Osteocyte (in vitro differentiated cells): ENCODE measurements at regions not wholly inside any gene's neighbourhood (a gene's known extent, or its start where the extent isn't known, plus 50 kb on each side); places are given as distances from the start of the nearest gene placed in this dataset.

Experiments used
- DNase-seq: peaks from one replicate; pipeline ENCODE4 v3.0.0; 2021; ENCODE audit warnings: mixed read lengths; ENCODE audit not compliant: unreplicated experiment; ENCODE audit errors: extremely low spot score
- H3K27ac Mint-ChIP-seq: one replicate; pipeline ENCODE4 v1.8.0; 2021; ENCODE audit warnings: mild to moderate bottlenecking, mixed read lengths; ENCODE audit not compliant: unreplicated experiment
- H3K27me3 Mint-ChIP-seq: one replicate; pipeline ENCODE4 v1.8.0; 2021; ENCODE audit warnings: mixed read lengths; ENCODE audit not compliant: unreplicated experiment
- H3K36me3 Mint-ChIP-seq: one replicate; pipeline ENCODE4 v1.8.0; 2021; ENCODE audit warnings: mixed read lengths; ENCODE audit not compliant: unreplicated experiment
- H3K4me1 Mint-ChIP-seq: one replicate; pipeline ENCODE4 v1.8.0; 2021; ENCODE audit warnings: mixed read lengths; ENCODE audit not compliant: unreplicated experiment
- H3K4me3 Mint-ChIP-seq: one replicate; pipeline ENCODE4 v1.8.0; 2021; ENCODE audit warnings: mild to moderate bottlenecking, moderate library complexity, mixed read lengths; ENCODE audit not compliant: unreplicated experiment
- H3K9me3 Mint-ChIP-seq: one replicate; pipeline ENCODE4 v1.8.0; 2021; ENCODE audit warnings: mixed read lengths; ENCODE audit not compliant: unreplicated experiment
- TF ChIP-seq, protein P1 (sequence below): fragments of 200-600 bp; sonication (generic); IDR thresholded peaks from 2 replicates; pipeline ENCODE4 v1.5.0; 2021; ENCODE audit warnings: antibody characterized with exemption, mild to moderate bottlenecking, moderate library complexity

DNA sequence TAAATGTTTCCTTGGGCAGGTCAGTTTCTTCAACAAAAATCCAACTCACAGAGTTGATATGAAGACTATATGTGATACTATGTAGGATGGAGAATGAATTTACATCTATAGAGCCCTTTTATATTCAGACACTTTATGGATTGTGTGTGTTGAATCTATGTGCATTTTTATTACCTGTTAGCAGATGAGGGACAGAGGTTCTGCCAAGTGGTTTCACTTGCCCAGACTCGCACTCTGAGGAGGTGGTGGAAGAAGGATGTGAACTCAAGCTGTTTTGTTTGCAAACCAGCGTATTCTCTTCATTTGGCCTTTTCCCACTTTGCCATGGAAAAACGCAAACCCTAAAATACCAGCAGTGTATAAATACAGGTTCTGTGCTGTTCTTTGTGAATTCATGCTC, 237.6 kb downstream of the TDRD15 start:
- no peak for DNase-seq
- TF ChIP-seq, protein P1, sequence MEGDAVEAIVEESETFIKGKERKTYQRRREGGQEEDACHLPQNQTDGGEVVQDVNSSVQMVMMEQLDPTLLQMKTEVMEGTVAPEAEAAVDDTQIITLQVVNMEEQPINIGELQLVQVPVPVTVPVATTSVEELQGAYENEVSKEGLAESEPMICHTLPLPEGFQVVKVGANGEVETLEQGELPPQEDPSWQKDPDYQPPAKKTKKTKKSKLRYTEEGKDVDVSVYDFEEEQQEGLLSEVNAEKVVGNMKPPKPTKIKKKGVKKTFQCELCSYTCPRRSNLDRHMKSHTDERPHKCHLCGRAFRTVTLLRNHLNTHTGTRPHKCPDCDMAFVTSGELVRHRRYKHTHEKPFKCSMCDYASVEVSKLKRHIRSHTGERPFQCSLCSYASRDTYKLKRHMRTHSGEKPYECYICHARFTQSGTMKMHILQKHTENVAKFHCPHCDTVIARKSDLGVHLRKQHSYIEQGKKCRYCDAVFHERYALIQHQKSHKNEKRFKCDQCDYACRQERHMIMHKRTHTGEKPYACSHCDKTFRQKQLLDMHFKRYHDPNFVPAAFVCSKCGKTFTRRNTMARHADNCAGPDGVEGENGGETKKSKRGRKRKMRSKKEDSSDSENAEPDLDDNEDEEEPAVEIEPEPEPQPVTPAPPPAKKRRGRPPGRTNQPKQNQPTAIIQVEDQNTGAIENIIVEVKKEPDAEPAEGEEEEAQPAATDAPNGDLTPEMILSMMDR: no peak
- Mint-ChIP-seq H3K27me3 (no peaks in the 10 kb centered on the region), H3K4me3 (no peak overlapping the region), H3K4me1 (no peaks in the 10 kb centered on the region), H3K36me3 (no peaks in the 10 kb centered on the region), H3K9me3 (peaks cover 4% of the 10 kb centered on the region), H3K27ac (no peak overlapping the region)

GRCh38 chr2:21361957-21362486, 238.3 kb downstream of the TDRD15 start:
- no peak overlapping the region for H3K27ac Mint-ChIP-seq
- H3K4me1 Mint-ChIP-seq: no peaks in the 10 kb centered on the region
- TF ChIP-seq, protein P1: no peak
- no peak overlapping the region for H3K4me3 Mint-ChIP-seq
- peaks cover 4% of the 10 kb centered on the region for H3K9me3 Mint-ChIP-seq
- DNase-seq: no peak
- no peaks in the 10 kb centered on the region for H3K36me3 Mint-ChIP-seq
- no peaks in the 10 kb centered on the region for H3K27me3 Mint-ChIP-seq

DNA sequence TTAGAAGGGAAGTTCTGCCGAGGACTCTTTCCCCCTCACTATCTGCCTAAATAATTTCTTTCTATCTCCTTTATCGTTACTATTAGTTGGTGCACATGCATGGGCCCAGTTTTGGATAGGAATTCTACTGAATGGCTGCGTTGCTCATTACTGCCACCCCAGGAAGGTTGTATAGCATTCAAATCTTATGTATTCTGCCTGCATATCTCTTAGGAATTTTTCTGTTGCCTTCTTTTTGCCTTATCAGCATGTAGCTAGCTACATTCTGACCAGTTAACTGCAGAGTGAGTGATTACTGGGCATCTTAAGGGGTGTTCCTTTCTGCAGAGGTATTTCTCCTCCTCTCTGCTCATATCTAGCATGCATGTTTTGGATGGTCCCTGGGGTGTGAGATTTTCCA, 239.6 kb downstream of the TDRD15 start:
- H3K36me3 Mint-ChIP-seq: no peaks in the 10 kb centered on the region
- H3K4me3 Mint-ChIP-seq: no peak overlapping the region
- DNase-seq: no peak
- TF ChIP-seq, protein P1: no peak
- no peaks in the 10 kb centered on the region for H3K27me3 Mint-ChIP-seq
- H3K27ac Mint-ChIP-seq: no peak overlapping the region
- H3K9me3 Mint-ChIP-seq: peaks cover 4% of the 10 kb centered on the region
- no peaks in the 10 kb centered on the region for H3K4me1 Mint-ChIP-seq

DNA sequence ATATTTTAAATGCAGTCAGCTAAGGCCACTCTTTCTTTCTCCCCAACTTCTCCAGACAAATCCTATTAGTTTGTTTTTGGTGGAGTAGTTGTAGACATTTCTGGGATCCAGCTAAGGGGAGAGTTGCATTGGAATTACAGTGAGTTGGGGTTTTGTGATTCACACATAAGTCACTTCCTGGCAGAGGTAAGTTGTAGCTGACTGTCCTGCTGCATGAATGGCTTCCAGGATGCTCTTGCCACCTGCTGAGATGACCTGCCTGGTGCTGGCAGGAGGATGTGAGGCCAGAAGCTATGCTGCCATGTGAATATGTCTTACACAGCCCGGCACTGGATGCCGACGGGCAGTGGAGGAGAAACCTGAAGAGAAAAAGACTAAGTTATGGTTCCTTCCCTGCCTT, 243.7 kb downstream of the TDRD15 start:
- peaks cover 4% of the 10 kb centered on the region for H3K9me3 Mint-ChIP-seq
- no peak overlapping the region for H3K4me3 Mint-ChIP-seq
- no peaks in the 10 kb centered on the region for H3K27me3 Mint-ChIP-seq
- no peak for DNase-seq
- no peak overlapping the region for H3K27ac Mint-ChIP-seq
- no peaks in the 10 kb centered on the region for H3K4me1 Mint-ChIP-seq
- TF ChIP-seq, protein P1: no peak
- H3K36me3 Mint-ChIP-seq: no peaks in the 10 kb centered on the region

DNA sequence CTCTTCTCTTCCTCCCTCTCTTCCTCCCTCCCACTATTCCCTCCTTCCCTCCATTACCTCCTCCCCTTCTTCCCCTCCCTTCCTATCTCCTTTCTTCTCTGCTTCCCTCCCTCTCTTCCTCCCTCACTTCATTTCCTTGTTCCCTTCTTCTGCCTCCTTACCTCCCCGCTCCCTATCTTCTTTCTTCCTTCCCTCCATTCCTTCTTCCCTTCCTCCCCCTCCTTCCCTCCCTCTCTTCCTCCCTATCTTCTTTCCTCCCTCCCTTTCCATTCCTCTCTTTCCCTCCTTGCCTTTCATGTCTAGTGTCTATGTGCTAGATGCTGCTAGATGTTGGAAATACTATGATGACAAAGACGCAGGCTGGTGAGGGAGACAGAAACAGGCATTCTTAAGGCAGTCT, 246.0 kb downstream of the TDRD15 start:
- no peak overlapping the region for H3K27ac Mint-ChIP-seq

More for the DNA sequence above, 246.0 kb downstream of the TDRD15 start:
- DNase-seq: no peak
- no peaks in the 10 kb centered on the region for H3K36me3 Mint-ChIP-seq
- no peaks in the 10 kb centered on the region for H3K9me3 Mint-ChIP-seq
- TF ChIP-seq, protein P1: no peak
- no peaks in the 10 kb centered on the region for H3K4me1 Mint-ChIP-seq
- no peak overlapping the region for H3K4me3 Mint-ChIP-seq
- no peaks in the 10 kb centered on the region for H3K27me3 Mint-ChIP-seq
